Osteoblast (primary cell): ENCODE measurements at regions not wholly inside any gene's neighbourhood (a gene's known extent, or its start where the extent isn't known, plus 50 kb on each side); places are given as distances from the start of the nearest gene placed in this dataset.

Experiments
- DNase-seq: peaks from one replicate; pipeline ENCODE4 v3.0.0; 2011; ENCODE audit warnings: low spot score, mixed read lengths; ENCODE audit not compliant: insufficient read length; ENCODE audit errors: missing footprints
- H2AFZ ChIP-seq: 2 replicates; pipeline ENCODE4 v1.6.0; 2011; ENCODE audit warnings: mild to moderate bottlenecking, low read length
- H3K27ac ChIP-seq: 2 replicates; pipeline ENCODE4 v1.5.1; 2011; ENCODE audit warnings: mild to moderate bottlenecking, low read depth, low read length, moderate library complexity
- H3K27me3 ChIP-seq: 2 replicates; pipeline ENCODE4 v1.6.0; 2012; ENCODE audit warnings: mild to moderate bottlenecking, control low read depth, inconsistent platforms, low read length, moderate library complexity; ENCODE audit not compliant: insufficient read depth
- H3K36me3 ChIP-seq: 2 replicates; pipeline ENCODE4 v1.5.1; 2011; ENCODE audit warnings: mild to moderate bottlenecking, low read length, control low read depth, moderate library complexity; ENCODE audit not compliant: insufficient read depth
- H3K4me1 ChIP-seq: 2 replicates; pipeline ENCODE4 v1.5.1; 2011; ENCODE audit warnings: mild to moderate bottlenecking, low read length, control low read depth, moderate library complexity; ENCODE audit not compliant: insufficient read depth
- H3K4me2 ChIP-seq: 2 replicates; pipeline ENCODE4 v1.6.0; 2011; ENCODE audit warnings: mild to moderate bottlenecking, low read length; ENCODE audit not compliant: insufficient read depth
- H3K4me3 ChIP-seq: fragments of 200-600 bp; sonication (generic); 3 replicates; pipeline ENCODE4 v1.5.1; 2012; ENCODE audit warnings: mild to moderate bottlenecking, low read length, inconsistent platforms; ENCODE audit not compliant: insufficient read depth
- H3K79me2 ChIP-seq: 2 replicates; pipeline ENCODE4 v1.6.0; 2012; ENCODE audit warnings: mild to moderate bottlenecking, low read length, control low read depth, inconsistent platforms; ENCODE audit not compliant: insufficient read depth
- H3K9me3 ChIP-seq: 2 replicates; pipeline ENCODE4 v1.5.1; 2011; ENCODE audit warnings: low read depth, low read length, control low read depth
- H4K20me1 ChIP-seq: 2 replicates; pipeline ENCODE4 v1.6.0; 2012; ENCODE audit warnings: mild to moderate bottlenecking, low read length, control low read depth; ENCODE audit not compliant: insufficient read depth
- TF ChIP-seq, protein P1 (sequence below): IDR thresholded peaks from 2 replicates; pipeline ENCODE4 v1.5.1; 2011; ENCODE audit warnings: mild to moderate bottlenecking, low read depth, low read length, moderate library complexity; ENCODE audit errors: extremely low read depth

DNA sequence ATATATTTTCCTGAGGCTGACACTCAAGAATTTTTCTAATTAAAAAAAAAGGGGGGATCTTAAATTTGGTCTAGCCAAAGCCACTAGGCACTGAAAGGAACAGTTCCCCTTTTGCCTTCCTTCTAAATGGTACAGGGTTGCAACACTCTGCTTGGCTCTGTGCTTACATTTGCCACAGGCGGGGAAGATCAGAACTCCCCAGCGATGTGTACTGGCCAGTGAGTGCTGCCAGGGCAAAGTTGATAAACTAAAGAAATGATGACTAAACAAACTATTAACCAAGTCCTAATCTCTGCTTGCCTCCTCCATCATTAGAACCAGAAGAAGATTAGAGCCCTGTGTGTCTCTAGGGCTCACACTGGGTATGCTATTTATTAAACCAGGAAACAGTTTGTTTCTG lies 75.3 kb upstream of the SCEL start:
- no peaks in the 10 kb centered on the region for H3K4me1 ChIP-seq
- H3K27ac ChIP-seq, result no peak overlapping the region
- no peak overlapping the region for H3K4me3 ChIP-seq
- no peaks in the 10 kb centered on the region for H3K79me2 ChIP-seq
- no peak overlapping the region for H2AFZ ChIP-seq
- H3K27me3 ChIP-seq, result peaks cover 4% of the 10 kb centered on the region
- H3K4me2 ChIP-seq, result no peak overlapping the region
- no peaks in the 10 kb centered on the region for H3K9me3 ChIP-seq
- no peaks in the 10 kb centered on the region for H3K36me3 ChIP-seq
- TF ChIP-seq, protein P1, sequence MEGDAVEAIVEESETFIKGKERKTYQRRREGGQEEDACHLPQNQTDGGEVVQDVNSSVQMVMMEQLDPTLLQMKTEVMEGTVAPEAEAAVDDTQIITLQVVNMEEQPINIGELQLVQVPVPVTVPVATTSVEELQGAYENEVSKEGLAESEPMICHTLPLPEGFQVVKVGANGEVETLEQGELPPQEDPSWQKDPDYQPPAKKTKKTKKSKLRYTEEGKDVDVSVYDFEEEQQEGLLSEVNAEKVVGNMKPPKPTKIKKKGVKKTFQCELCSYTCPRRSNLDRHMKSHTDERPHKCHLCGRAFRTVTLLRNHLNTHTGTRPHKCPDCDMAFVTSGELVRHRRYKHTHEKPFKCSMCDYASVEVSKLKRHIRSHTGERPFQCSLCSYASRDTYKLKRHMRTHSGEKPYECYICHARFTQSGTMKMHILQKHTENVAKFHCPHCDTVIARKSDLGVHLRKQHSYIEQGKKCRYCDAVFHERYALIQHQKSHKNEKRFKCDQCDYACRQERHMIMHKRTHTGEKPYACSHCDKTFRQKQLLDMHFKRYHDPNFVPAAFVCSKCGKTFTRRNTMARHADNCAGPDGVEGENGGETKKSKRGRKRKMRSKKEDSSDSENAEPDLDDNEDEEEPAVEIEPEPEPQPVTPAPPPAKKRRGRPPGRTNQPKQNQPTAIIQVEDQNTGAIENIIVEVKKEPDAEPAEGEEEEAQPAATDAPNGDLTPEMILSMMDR, result no peak
- H4K20me1 ChIP-seq, result no peaks in the 10 kb centered on the region
- no peak for DNase-seq

DNA sequence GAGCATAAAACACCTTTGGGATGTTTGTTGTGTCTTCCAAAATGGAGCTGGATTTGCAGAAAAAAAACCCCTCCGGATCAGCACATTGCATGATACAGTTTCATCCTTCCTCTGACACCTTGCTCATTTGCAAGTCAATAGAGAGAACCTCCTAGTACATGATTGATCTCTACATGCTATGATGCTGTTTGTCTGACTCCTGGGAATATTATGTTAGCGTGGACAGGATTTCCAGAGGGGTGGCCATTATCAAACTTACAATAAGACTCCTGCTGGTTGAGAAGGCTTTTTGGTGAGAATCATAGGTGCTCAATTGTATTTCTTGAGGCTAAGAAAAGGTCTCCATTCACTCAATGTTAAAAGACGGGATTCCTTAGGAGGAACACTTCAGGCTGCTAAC lies 75.9 kb upstream of the SCEL start:
- Histone ChIP-seq H3K9me3 (no peaks in the 10 kb centered on the region), H2AFZ (no peak overlapping the region), H3K27ac (no peak overlapping the region), H3K27me3 (peaks cover 4% of the 10 kb centered on the region), H3K79me2 (no peaks in the 10 kb centered on the region), H3K4me2 (no peak overlapping the region), H3K36me3 (no peaks in the 10 kb centered on the region), H3K4me1 (no peaks in the 10 kb centered on the region), H3K4me3 (no peak overlapping the region), H4K20me1 (no peaks in the 10 kb centered on the region)
- no peak for DNase-seq
- TF ChIP-seq, protein P1, result no peak

DNA sequence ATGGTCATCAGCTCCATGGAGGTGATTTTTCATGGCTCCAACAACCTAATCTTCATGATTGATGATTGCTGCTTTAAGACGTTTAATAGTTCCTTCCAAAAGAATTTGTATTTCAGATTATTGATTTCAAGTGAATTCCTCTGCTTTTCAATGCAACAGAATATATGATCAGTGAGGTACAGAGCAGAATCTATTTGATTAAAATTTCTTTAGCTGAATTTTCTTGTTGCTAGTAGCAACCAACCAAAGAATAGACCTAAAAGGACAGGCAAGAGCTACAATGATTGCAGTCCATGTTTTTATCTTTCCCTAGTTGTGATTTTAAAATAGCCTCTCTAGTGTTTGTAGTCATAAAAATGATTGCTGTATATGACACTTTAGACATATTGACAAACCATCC lies 76.8 kb upstream of the SCEL start:
- Histone ChIP-seq H3K4me2 (no peak overlapping the region), H3K4me3 (no peak overlapping the region), H3K79me2 (no peaks in the 10 kb centered on the region), H3K27ac (no peak overlapping the region), H3K36me3 (no peaks in the 10 kb centered on the region), H2AFZ (no peak overlapping the region), H4K20me1 (no peaks in the 10 kb centered on the region), H3K4me1 (no peaks in the 10 kb centered on the region), H3K27me3 (peaks cover 4% of the 10 kb centered on the region), H3K9me3 (no peaks in the 10 kb centered on the region)
- DNase-seq, result no peak
- TF ChIP-seq, protein P1, result no peak

DNA sequence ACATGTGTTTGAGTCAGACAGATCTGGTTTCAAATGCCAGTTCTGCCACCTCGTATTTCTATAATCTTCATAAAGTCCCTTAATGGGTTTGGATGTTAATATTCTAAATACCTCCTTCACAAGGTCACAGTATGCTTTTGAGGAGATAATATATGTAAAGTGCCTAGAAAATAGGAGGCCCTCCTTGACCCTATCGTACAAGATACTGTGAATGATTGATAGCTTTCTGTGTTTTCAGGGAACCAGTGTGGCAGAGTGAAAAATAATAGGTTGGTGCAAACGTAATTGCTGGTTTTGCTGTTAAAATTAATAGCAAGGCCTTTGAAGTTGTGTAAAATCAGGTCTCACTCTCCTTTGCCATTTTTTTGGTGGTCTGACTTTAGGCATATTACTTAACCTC lies 77.5 kb upstream of the SCEL start:
- H3K9me3 ChIP-seq, result no peaks in the 10 kb centered on the region
- H3K27me3 ChIP-seq, result peaks cover 4% of the 10 kb centered on the region
- no peaks in the 10 kb centered on the region for H4K20me1 ChIP-seq
- DNase-seq, result no peak
- no peak overlapping the region for H3K4me3 ChIP-seq
- no peak overlapping the region for H3K4me2 ChIP-seq
- H3K36me3 ChIP-seq, result no peaks in the 10 kb centered on the region
- H3K79me2 ChIP-seq, result no peaks in the 10 kb centered on the region
- no peak overlapping the region for H2AFZ ChIP-seq
- no peak overlapping the region for H3K27ac ChIP-seq
- H3K4me1 ChIP-seq, result no peaks in the 10 kb centered on the region
- TF ChIP-seq, protein P1, result no peak
